Keratinocyte (primary cell): ENCODE measurements at regions not wholly inside any gene's neighbourhood (a gene's known extent, or its start where the extent isn't known, plus 50 kb on each side); places are given as distances from the start of the nearest gene placed in this dataset.

Experiments
- DNase-seq: peaks from one replicate; pipeline ENCODE4 v3.0.0-alpha.2; 2011; ENCODE audit warnings: low read depth, missing footprints, low spot score
- FAIRE-seq: peaks from 2 replicates; lab custom pipeline; 2011; peaks lifted over from hg19 to GRCh38; lab: Jason Lieb, UNC
- H2AFZ ChIP-seq: 2 replicates; pipeline ENCODE4 v1.6.0; 2012; ENCODE audit warnings: low read length, control low read depth, inconsistent platforms; ENCODE audit not compliant: control insufficient read depth
- H3K27ac ChIP-seq: 2 replicates; pipeline ENCODE4 v1.5.1; 2011; ENCODE audit warnings: low read length; ENCODE audit not compliant: control insufficient read depth, insufficient read depth
- H3K27me3 ChIP-seq: 3 replicates; pipeline ENCODE4 v1.6.0; 2011; ENCODE audit warnings: low read length; ENCODE audit not compliant: control insufficient read depth, insufficient read depth; ENCODE audit errors: extremely low read depth
- H3K36me3 ChIP-seq, 2 experiments: 2 replicates in 1 of 2; 3 replicates in 1 of 2; pipeline ENCODE4 v1.5.1; 2011; ENCODE audit warnings: low read length in 2 of 2, mild to moderate bottlenecking in 1 of 2; ENCODE audit not compliant: control insufficient read depth in 2 of 2, insufficient read depth in 2 of 2; ENCODE audit errors: extremely low read depth in 1 of 2
- H3K4me1 ChIP-seq: 3 replicates; pipeline ENCODE4 v1.5.1; 2011; ENCODE audit warnings: low read length; ENCODE audit not compliant: control insufficient read depth, insufficient read depth; ENCODE audit errors: extremely low read depth
- H3K4me2 ChIP-seq: 3 replicates; pipeline ENCODE4 v1.6.0; 2011; ENCODE audit warnings: low read depth, low read length; ENCODE audit not compliant: control insufficient read depth, insufficient read depth; ENCODE audit errors: extremely low read depth
- H3K4me3 ChIP-seq, 3 experiments: fragments of 200-600 bp in 1 of 3; sonication (generic) in 1 of 3; 2 replicates in 2 of 3; 3 replicates in 1 of 3; pipeline ENCODE4 v1.5.1; 2011 to 2016; ENCODE audit warnings: low read length in 3 of 3, mild to moderate bottlenecking in 3 of 3, control low read depth in 2 of 3, inconsistent platforms in 1 of 3, low read depth in 1 of 3, mixed read lengths in 1 of 3, mixed run types in 1 of 3, moderate library complexity in 1 of 3; ENCODE audit not compliant: control insufficient read depth in 2 of 3, insufficient read depth in 2 of 3; ENCODE audit errors: extremely low read depth in 1 of 3
- H3K79me2 ChIP-seq: 2 replicates; pipeline ENCODE4 v1.6.0; 2012; ENCODE audit warnings: low read length; ENCODE audit not compliant: control insufficient read depth, insufficient read depth
- H3K9ac ChIP-seq: 3 replicates; pipeline ENCODE4 v1.6.0; 2011; ENCODE audit warnings: low read length; ENCODE audit not compliant: control insufficient read depth, insufficient read depth; ENCODE audit errors: extremely low read depth
- H3K9me1 ChIP-seq: 3 replicates; pipeline ENCODE4 v1.6.0; 2011; ENCODE audit warnings: low read length; ENCODE audit not compliant: control insufficient read depth, insufficient read depth; ENCODE audit errors: extremely low read depth
- H3K9me3 ChIP-seq: 2 replicates; pipeline ENCODE4 v1.5.1; 2012; ENCODE audit warnings: low read depth, low read length; ENCODE audit not compliant: control insufficient read depth
- H4K20me1 ChIP-seq: 3 replicates; pipeline ENCODE4 v1.6.0; 2011; ENCODE audit warnings: low read length; ENCODE audit not compliant: control insufficient read depth, insufficient read depth; ENCODE audit errors: extremely low read depth
- CTCF ChIP-seq, 3 experiments: IDR thresholded peaks in 1 of 3; conservative IDR thresholded peaks in 1 of 3; optimal IDR thresholded peaks in 1 of 3; 2 replicates in 2 of 3; 3 replicates in 1 of 3; pipeline versions ENCODE3 to v1.5.1; 2011; ENCODE audit warnings: low read length in 3 of 3, mild to moderate bottlenecking in 3 of 3, moderate library complexity in 2 of 3, control low read depth in 1 of 3, inconsistent platforms in 1 of 3; ENCODE audit not compliant: insufficient read depth in 2 of 3; ENCODE audit errors: extremely low read depth in 1 of 3
- EZH2 ChIP-seq: IDR thresholded peaks from one replicate; pipeline ENCODE4 v1.6.1; 2012; ENCODE audit warnings: inconsistent platforms, mild to moderate bottlenecking, low read length, moderate library complexity
- dilution Hi-C: fragments of 300-500 bp; cut with MboI; formaldehyde crosslinking; loops from one replicate; pipeline ENCODE4 v1.7.0; 2020; ENCODE audit warnings: low sequenced_read_pairs; ENCODE audit not compliant: extremely low pct_ligation_motif_present

GRCh38 chr3:22262386-22262785 is 511.4 kb upstream of the ZNF385D start:
- no peak overlapping the region for H3K4me3 ChIP-seq
- no peaks in the 10 kb centered on the region for H3K27me3 ChIP-seq
- FAIRE-seq: no peak
- H3K4me1 ChIP-seq: no peaks in the 10 kb centered on the region
- H3K9ac ChIP-seq: no peak overlapping the region
- H3K4me2 ChIP-seq: no peak overlapping the region
- no peaks in the 10 kb centered on the region for H4K20me1 ChIP-seq
- TF ChIP-seq CTCF (optimal IDR thresholded peaks at IDR 0.05 in 1 of 3, IDR thresholded peaks at IDR 0.05 in 1 of 3, conservative IDR thresholded peaks at IDR 0.05 in 1 of 3; ENCODE audit: extremely low read depth in 1 of 3, insufficient read depth in 2 of 3, low read length in 3 of 3): no peak
- no peak for TF ChIP-seq EZH2
- no peaks in the 10 kb centered on the region for H3K79me2 ChIP-seq
- dilution Hi-C loops: no loop called here
- DNase-seq: no peak
- no peaks in the 10 kb centered on the region for H3K36me3 ChIP-seq
- H3K27ac ChIP-seq: no peak overlapping the region
- H2AFZ ChIP-seq: no peak overlapping the region
- no peaks in the 10 kb centered on the region for H3K9me3 ChIP-seq
- H3K9me1 ChIP-seq: no peaks in the 10 kb centered on the region

GRCh38 chr3:22263042-22263441 is 512.0 kb upstream of the ZNF385D start:
- Histone ChIP-seq H3K9me1 (no peaks in the 10 kb centered on the region), H3K9me3 (no peaks in the 10 kb centered on the region), H3K4me2 (no peak overlapping the region), H3K79me2 (no peaks in the 10 kb centered on the region), H3K4me3 (no peak overlapping the region), H2AFZ (no peak overlapping the region), H3K27ac (no peak overlapping the region), H3K4me1 (no peaks in the 10 kb centered on the region), H3K36me3 (no peaks in the 10 kb centered on the region), H3K27me3 (no peaks in the 10 kb centered on the region), H3K9ac (no peak overlapping the region), H4K20me1 (no peaks in the 10 kb centered on the region)
- DNase-seq (no peak), FAIRE-seq (no peak)
- TF ChIP-seq EZH2 (no peak), CTCF (optimal IDR thresholded peaks at IDR 0.05 in 1 of 3, IDR thresholded peaks at IDR 0.05 in 1 of 3, conservative IDR thresholded peaks at IDR 0.05 in 1 of 3; ENCODE audit: extremely low read depth in 1 of 3, insufficient read depth in 2 of 3, low read length in 3 of 3) (no peak)
- dilution Hi-C loops: no loop called here
